ENCODE measurements at regions not wholly inside any gene's neighbourhood (a gene's known extent, or its start where the extent isn't known, plus 50 kb on each side); places are given as distances from the start of the nearest gene placed in this dataset.

- DNase-seq (ENCODE audit: low spot score): no peak
- Mint-ChIP-seq H3K4me1 (ENCODE audit: low read depth) (no peaks in the 10 kb centered on the region), H3K36me3 (ENCODE audit: low read depth) (no peaks in the 10 kb centered on the region)
Measured at GRCh38 chr15:35159170-35159569, 74.1 kb upstream of the NANOGP8 start.

GRCh38 chr15:35151782-35152181 is 66.7 kb upstream of the NANOGP8 start:
- Mint-ChIP-seq H3K27me3 (ENCODE audit: low read depth) (no peaks in the 10 kb centered on the region), H3K4me1 (ENCODE audit: low read depth) (no peaks in the 10 kb centered on the region), H3K27ac (ENCODE audit: unreplicated experiment) (no peak overlapping the region), H3K4me3 (ENCODE audit: unreplicated experiment) (no peak overlapping the region), H3K9me3 (ENCODE audit: low read depth) (no peaks in the 10 kb centered on the region), H3K36me3 (ENCODE audit: low read depth) (no peaks in the 10 kb centered on the region)
- no peak for TF ChIP-seq CTCF (IDR thresholded peaks at IDR 0.05)
- no peak for DNase-seq (ENCODE audit: low spot score)

More at GRCh38 chr15:35159170-35159569, 74.1 kb upstream of the NANOGP8 start:
- no peak overlapping the region for H3K27ac Mint-ChIP-seq (ENCODE audit: unreplicated experiment)
- H3K4me3 Mint-ChIP-seq (ENCODE audit: unreplicated experiment): no peak overlapping the region
- no peaks in the 10 kb centered on the region for H3K9me3 Mint-ChIP-seq (ENCODE audit: low read depth)
- no peak for TF ChIP-seq CTCF (IDR thresholded peaks at IDR 0.05)
- no peaks in the 10 kb centered on the region for H3K27me3 Mint-ChIP-seq (ENCODE audit: low read depth)

- no peaks in the 10 kb centered on the region for H3K36me3 Mint-ChIP-seq (ENCODE audit: low read depth)
- H3K4me1 Mint-ChIP-seq (ENCODE audit: low read depth): no peaks in the 10 kb centered on the region
- DNase-seq (ENCODE audit: low spot score): no peak
- no peaks in the 10 kb centered on the region for H3K27me3 Mint-ChIP-seq (ENCODE audit: low read depth)
- H3K9me3 Mint-ChIP-seq (ENCODE audit: low read depth): no peaks in the 10 kb centered on the region
- no peak overlapping the region for H3K27ac Mint-ChIP-seq (ENCODE audit: unreplicated experiment)
- no peak for TF ChIP-seq CTCF (IDR thresholded peaks at IDR 0.05)
- no peak overlapping the region for H3K4me3 Mint-ChIP-seq (ENCODE audit: unreplicated experiment)
Measured at GRCh38 chr15:35151381-35151780, 66.3 kb upstream of the NANOGP8 start.

- TF ChIP-seq CTCF (IDR thresholded peaks at IDR 0.05): no peak
- H3K4me3 Mint-ChIP-seq (ENCODE audit: unreplicated experiment): no peak overlapping the region
- H3K27me3 Mint-ChIP-seq (ENCODE audit: low read depth): no peaks in the 10 kb centered on the region
- no peaks in the 10 kb centered on the region for H3K9me3 Mint-ChIP-seq (ENCODE audit: low read depth)
- H3K4me1 Mint-ChIP-seq (ENCODE audit: low read depth): no peaks in the 10 kb centered on the region
- no peak overlapping the region for H3K27ac Mint-ChIP-seq (ENCODE audit: unreplicated experiment)
- H3K36me3 Mint-ChIP-seq (ENCODE audit: low read depth): no peaks in the 10 kb centered on the region
- no peak for DNase-seq (ENCODE audit: low spot score)
Measured at GRCh38 chr15:35150361-35150760, 65.3 kb upstream of the NANOGP8 start.

GRCh38 chr15:35145336-35145735 is 60.2 kb upstream of the NANOGP8 start:
- Mint-ChIP-seq H3K4me1 (ENCODE audit: low read depth) (peaks cover 9% of the 10 kb centered on the region), H3K27ac (ENCODE audit: unreplicated experiment) (no peak overlapping the region), H3K9me3 (ENCODE audit: low read depth) (no peaks in the 10 kb centered on the region), H3K4me3 (ENCODE audit: unreplicated experiment) (no peak overlapping the region), H3K36me3 (ENCODE audit: low read depth) (no peaks in the 10 kb centered on the region), H3K27me3 (ENCODE audit: low read depth) (no peaks in the 10 kb centered on the region)
- no peak for TF ChIP-seq CTCF (IDR thresholded peaks at IDR 0.05)
- no peak for DNase-seq (ENCODE audit: low spot score)
